PC-9 (cell line): ENCODE measurements at regions not wholly inside any gene's neighbourhood (a gene's known extent, or its start where the extent isn't known, plus 50 kb on each side); places are given as distances from the start of the nearest gene placed in this dataset.

ENCODE experiments used
- BruUV-seq: library from RNA; stranded (reverse); fragments of 400-500 nt; replicated peaks from 2 replicates; lab custom pipeline; 2021; lab: Mats Ljungman, UMichigan
- CTCF ChIA-PET: fragments of 300-600 bp; sonication (Branson Sonifier 250); formaldehyde crosslinking; loops from one replicate; lab custom pipeline; 2022; ENCODE audit warnings: antibody characterized with exemption; lab: Charles Lee
- POLR2A ChIA-PET: fragments of 300-600 bp; sonication (Branson Sonifier 250); formaldehyde crosslinking; loops from one replicate; lab custom pipeline; 2022; ENCODE audit warnings: antibody characterized with exemption; ENCODE audit not compliant: unreplicated experiment; lab: Charles Lee
- DNase-seq, 2 experiments: peaks; one replicate each; pipeline versions ENCODE4 v3.0.0 to v3.0.0-alpha.2; 2015 to 2022; ENCODE audit warnings: mixed read lengths in 1 of 2
- H2AFZ ChIP-seq: fragments of 200-600 bp; sonication (generic); 2 replicates; pipeline ENCODE4 v1.8.1; 2017; ENCODE audit warnings: antibody characterized with exemption
- H3F3A ChIP-seq: fragments of 200-600 bp; sonication (generic); 2 replicates; pipeline ENCODE4 v1.8.1; 2017; ENCODE audit warnings: antibody characterized with exemption, mild to moderate bottlenecking, low read depth; ENCODE audit not compliant: insufficient read depth
- H3K27ac ChIP-seq: fragments of 200-600 bp; sonication (generic); 2 replicates; pipeline ENCODE4 v1.6.1; 2016; ENCODE audit warnings: mixed run types
- H3K27me3 ChIP-seq: fragments of 200-600 bp; sonication (generic); 2 replicates; pipeline ENCODE4 v1.6.1; 2016; ENCODE audit warnings: low read depth, mixed run types; ENCODE audit not compliant: insufficient read depth
- H3K36me3 ChIP-seq: fragments of 200-600 bp; sonication (generic); 2 replicates; pipeline ENCODE4 v1.6.1; 2016; ENCODE audit warnings: low read depth, mixed run types
- H3K4me1 ChIP-seq: fragments of 200-600 bp; sonication (generic); replicated peaks from 2 replicates; pipeline ENCODE4 v1.6.1; 2016; ENCODE audit warnings: mixed run types; ENCODE audit not compliant: insufficient read depth
- H3K4me2 ChIP-seq: fragments of 200-600 bp; sonication (generic); 2 replicates; pipeline ENCODE4 v1.6.1; 2017; ENCODE audit warnings: mixed run types
- H3K4me3 ChIP-seq: fragments of 200-600 bp; sonication (generic); 2 replicates; pipeline ENCODE4 v1.6.1; 2016; ENCODE audit warnings: mixed run types
- H3K79me2 ChIP-seq: fragments of 200-600 bp; sonication (generic); 2 replicates; pipeline ENCODE4 v1.6.1; 2017; ENCODE audit warnings: low read depth, mixed run types
- H3K9me2 ChIP-seq: fragments of 200-600 bp; sonication (generic); 2 replicates; pipeline ENCODE4 v1.8.1; 2017; ENCODE audit warnings: mild to moderate bottlenecking; ENCODE audit not compliant: insufficient read depth
- H3K9me3 ChIP-seq: fragments of 200-600 bp; sonication (generic); 2 replicates; pipeline ENCODE4 v1.8.1; 2016; ENCODE audit warnings: low read depth; ENCODE audit not compliant: insufficient read depth
- H4K20me1 ChIP-seq: fragments of 200-600 bp; sonication (generic); 2 replicates; pipeline ENCODE4 v1.8.1; 2017; ENCODE audit not compliant: insufficient read depth
- CTCF ChIP-seq: fragments of 200-600 bp; sonication (generic); conservative IDR thresholded peaks from 2 replicates; pipeline ENCODE4 v1.6.1; 2017; ENCODE audit warnings: mixed run types, antibody characterized with exemption, mild to moderate bottlenecking, moderate library complexity
- EZH2 ChIP-seq: fragments of 200-600 bp; sonication (generic); IDR thresholded peaks from 2 replicates; pipeline ENCODE4 v1.8.0; 2017; ENCODE audit warnings: antibody characterized with exemption, low read depth
- intact Hi-C: fragments of 100-400 bp; cut with micrococcal nuclease; formaldehyde crosslinking; loops from one replicate; pipeline ENCODE4 v1.10.0; 2022; ENCODE audit not compliant: unreplicated experiment

GRCh38 chr2:196259507-196260481, 88.4 kb upstream of the STK17B start:
- ChIA-PET POLR2A (interaction anchor here (0.6 kb wide), 1 partner anchor 88 kb away, joined by 4 read pairs; the partner anchor contains the start of gene STK17B), CTCF (interaction anchor here (0.6 kb wide), 1 partner anchor 41 kb away, joined by 4 read pairs; no protein-coding TSS in a partner anchor)
- no peaks in the 10 kb centered on the region for H3K27me3 ChIP-seq
- no peak overlapping the region for H3K4me3 ChIP-seq
- no peaks in the 10 kb centered on the region for H3F3A ChIP-seq
- DNase-seq, result no peak
- no TSS peak for BruUV-seq
- H3K9me3 ChIP-seq, result no peaks in the 10 kb centered on the region
- H4K20me1 ChIP-seq, result no peaks in the 10 kb centered on the region
- H2AFZ ChIP-seq, result no peak overlapping the region
- no peak overlapping the region for H3K27ac ChIP-seq
- H3K4me1 ChIP-seq, result peaks cover 10% of the 10 kb centered on the region; the same call in 1 of the 2 replicates
- no peaks in the 10 kb centered on the region for H3K36me3 ChIP-seq
- no peaks in the 10 kb centered on the region for H3K9me2 ChIP-seq
- H3K79me2 ChIP-seq, result no peaks in the 10 kb centered on the region
- no peak for TF ChIP-seq CTCF
- no peak for TF ChIP-seq EZH2
- H3K4me2 ChIP-seq, result no peak overlapping the region
- intact Hi-C loops, result no loop called here

DNA sequence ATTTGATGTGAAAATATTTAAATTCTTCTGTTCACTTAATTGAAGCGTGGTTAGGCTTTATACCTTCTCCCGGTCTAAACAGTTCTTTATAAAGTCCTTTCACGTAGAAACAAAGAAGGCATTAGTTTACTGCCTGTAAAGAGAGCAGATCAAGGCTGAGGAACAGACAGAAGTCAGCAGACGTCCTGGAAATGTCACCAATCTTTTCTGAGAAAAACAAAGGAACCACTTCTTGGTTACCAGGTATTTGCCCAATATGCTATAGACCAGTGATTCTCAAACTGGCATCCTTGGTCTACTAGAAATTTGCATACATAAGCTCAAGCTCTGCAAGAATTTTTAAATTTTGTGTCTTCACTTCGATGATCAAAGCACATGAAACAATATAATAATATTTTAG, 89.2 kb upstream of the STK17B start:
- Histone ChIP-seq H3K36me3 (no peaks in the 10 kb centered on the region), H3K79me2 (no peaks in the 10 kb centered on the region), H3K9me2 (no peaks in the 10 kb centered on the region), H3F3A (no peaks in the 10 kb centered on the region), H4K20me1 (no peaks in the 10 kb centered on the region), H3K4me3 (no peak overlapping the region), H2AFZ (no peak overlapping the region), H3K4me2 (no peak overlapping the region), H3K4me1 (peaks cover 10% of the 10 kb centered on the region; the same call in 1 of the 2 replicates), H3K27me3 (no peaks in the 10 kb centered on the region), H3K27ac (no peak overlapping the region), H3K9me3 (no peaks in the 10 kb centered on the region)
- BruUV-seq, result no TSS peak
- DNase-seq, result no peak
- CTCF ChIA-PET, result no interaction called here
- intact Hi-C loops, result no loop called here
- TF ChIP-seq CTCF (no peak), EZH2 (no peak)
- POLR2A ChIA-PET, result interaction anchor here (0.6 kb wide), 1 partner anchor 89 kb away, joined by 4 read pairs; the partner anchor contains the start of gene STK17B

DNA sequence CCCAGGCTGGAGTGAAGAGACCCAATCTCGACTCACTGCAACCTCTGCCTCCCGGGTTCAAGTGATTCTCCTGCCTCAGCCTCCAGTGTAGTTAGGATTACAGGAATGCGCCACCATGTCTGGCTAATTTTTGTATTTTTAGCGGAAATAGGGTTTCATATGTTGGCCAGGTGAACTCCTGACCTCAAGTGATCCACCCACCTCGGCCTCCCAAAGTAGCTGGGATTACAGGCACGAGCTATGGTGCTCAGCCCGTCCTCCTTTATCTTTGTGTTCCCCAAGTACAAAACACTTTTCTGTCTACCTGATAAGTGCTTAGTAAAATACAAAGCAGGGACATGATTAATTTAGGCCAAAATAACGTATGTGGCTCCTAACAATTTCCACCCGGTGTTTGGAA, 91.2 kb upstream of the STK17B start:
- no peaks in the 10 kb centered on the region for H3K36me3 ChIP-seq
- no peaks in the 10 kb centered on the region for H4K20me1 ChIP-seq
- H2AFZ ChIP-seq, result no peak overlapping the region
- H3F3A ChIP-seq, result no peaks in the 10 kb centered on the region
- no peak overlapping the region for H3K4me2 ChIP-seq
- no peaks in the 10 kb centered on the region for H3K79me2 ChIP-seq
- intact Hi-C loops, result loop anchor here (1.0 kb wide), 1 partner anchor 29 kb away; no protein-coding TSS in a partner anchor
- no TSS peak for BruUV-seq
- TF ChIP-seq CTCF, result no peak
- TF ChIP-seq EZH2, result no peak
- no peak overlapping the region for H3K27ac ChIP-seq
- no peaks in the 10 kb centered on the region for H3K9me3 ChIP-seq
- no peak for DNase-seq
- POLR2A ChIA-PET, result no interaction called here
- CTCF ChIA-PET, result no interaction called here
- no peaks in the 10 kb centered on the region for H3K27me3 ChIP-seq
- H3K4me3 ChIP-seq, result no peak overlapping the region
- H3K9me2 ChIP-seq, result no peaks in the 10 kb centered on the region
- H3K4me1 ChIP-seq, result peaks cover 19% of the 10 kb centered on the region
